ENCODE measurements at regions not wholly inside any gene's neighbourhood (a gene's known extent, or its start where the extent isn't known, plus 50 kb on each side); places are given as distances from the start of the nearest gene placed in this dataset.

- TF ChIP-seq CTCF (IDR thresholded peaks at IDR 0.05; ENCODE audit: low read depth, low read length, poor library complexity, severe bottlenecking), result no peak
- TF ChIP-seq EZH2phosphoT487 (IDR thresholded peaks at IDR 0.05; ENCODE audit: borderline replicate concordance, low read length), result no peak
Measured at GRCh38 chr6:145142958-145143357, 592.4 kb downstream of the EPM2A start.
